SH-SY5Y (cell line): ENCODE measurements at regions not wholly inside any gene's neighbourhood (a gene's known extent, or its start where the extent isn't known, plus 50 kb on each side); places are given as distances from the start of the nearest gene placed in this dataset.

Experiments used
- GATA2 ChIP-seq: IDR thresholded peaks from 2 replicates; pipeline ENCODE4 v1.6.1; 2011; ENCODE audit warnings: mild to moderate bottlenecking, low read depth, low read length
- GATA3 ChIP-seq: IDR thresholded peaks from 2 replicates; pipeline ENCODE4 v1.6.1; 2011; ENCODE audit warnings: low read depth, mild to moderate bottlenecking, low read length, moderate library complexity

DNA sequence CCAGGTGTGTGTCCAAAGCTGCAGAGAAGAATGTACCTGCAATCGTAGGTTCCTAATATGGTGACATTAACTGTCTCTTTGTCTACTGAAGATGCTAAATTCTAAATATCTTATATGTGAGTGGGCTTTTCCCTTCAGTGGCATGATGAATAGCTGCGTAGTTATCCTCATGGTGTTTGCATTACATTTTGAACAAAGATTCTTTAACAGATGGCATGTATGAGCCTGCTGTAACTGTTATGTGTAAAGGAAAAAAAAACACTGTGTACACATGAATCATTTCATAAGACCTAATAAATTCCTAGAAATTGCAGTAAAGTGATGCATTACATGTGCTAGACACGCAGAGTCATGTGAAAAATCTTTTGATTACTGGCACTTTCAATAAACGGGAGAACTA, 288.0 kb downstream of the SH2D1A start:
- no peak for TF ChIP-seq GATA2
- no peak for TF ChIP-seq GATA3
